ENCODE measurements at regions not wholly inside any gene's neighbourhood (a gene's known extent, or its start where the extent isn't known, plus 50 kb on each side); places are given as distances from the start of the nearest gene placed in this dataset.

- peak; percentile 89 for TF ChIP-seq MLLT1 (IDR thresholded peaks at IDR 0.05)
- TF ChIP-seq ZNF592 (IDR thresholded peaks at IDR 0.05): no peak
- no peak for TF ChIP-seq HDGF (IDR thresholded peaks at IDR 0.05)
- TF ChIP-seq SMC3 (IDR thresholded peaks at IDR 0.05; ENCODE audit: borderline replicate concordance, low read length): peak; percentile 9; the same call in 1 of the 2 replicates
These were observed 258.1 kb upstream of the AGTR2 start (continued) for GRCh38 chrX:115912372-115912897.

GRCh38 chrX:115913575-115913974 is 257.0 kb upstream of the AGTR2 start:
- DNase-seq (ENCODE audit: low read depth, low spot score): no peak
- Histone ChIP-seq H3K27me3 (replicated peaks in 1 of 2; ENCODE audit: control insufficient read depth in 2 of 2, insufficient read depth in 2 of 2, low read length in 1 of 2) (no peaks in the 10 kb centered on the region), H3K79me2 (ENCODE audit: control insufficient read depth, insufficient read depth, low read length) (no peaks in the 10 kb centered on the region), H3K4me3 (no peak overlapping the region), H3K9me3 (replicated peaks; ENCODE audit: control insufficient read depth, insufficient read depth, low read length) (no peaks in the 10 kb centered on the region; the same call in 2 of the 3 replicates), H3K36me3 (ENCODE audit: control insufficient read depth in 2 of 2, insufficient read depth in 2 of 2, low read length in 1 of 2) (no peaks in the 10 kb centered on the region), H3K9ac (ENCODE audit: control insufficient read depth, insufficient read depth, low read length) (no peak overlapping the region), H2AFZ (ENCODE audit: control insufficient read depth, low read depth, low read length) (no peak overlapping the region), H3K4me2 (ENCODE audit: control insufficient read depth, insufficient read depth) (no peak overlapping the region), H3K27ac (ENCODE audit: control insufficient read depth, insufficient read depth) (no peak overlapping the region), H4K20me1 (ENCODE audit: control insufficient read depth, insufficient read depth) (no peaks in the 10 kb centered on the region), H3K4me1 (ENCODE audit: control insufficient read depth, insufficient read depth, low read length) (no peaks in the 10 kb centered on the region)
- peak; percentile 72 for ATAC-seq
- ChIA-PET RAD21 (ENCODE audit: unreplicated experiment) (interaction anchor here (1.2 kb wide), 1 partner anchor 43 kb away, joined by 5 read pairs; no protein-coding TSS in a partner anchor), POLR2A (interaction anchor here (0.9 kb wide), 1 partner anchor 28 kb away, joined by 4 read pairs; no protein-coding TSS in a partner anchor), SMC1A (ENCODE audit: uncharacterized antibody, unreplicated experiment) (interaction anchor here (0.8 to 1.0 kb wide), 2 partner anchors 25 to 46 kb away, joined by 3 to 4 read pairs; no protein-coding TSS in a partner anchor), CTCF (no interaction called here)
- no peak for FAIRE-seq
- BruUV-seq (replicated peaks): no TSS peak
- in situ Hi-C loops (cut with MboI): loop anchor here (5.0 kb wide), 1 partner anchor 34 kb away; no protein-coding TSS in a partner anchor
- intact Hi-C loops (cut with micrococcal nuclease; ENCODE audit: unreplicated experiment): no loop called here
- TF ChIP-seq MLLT1 (IDR thresholded peaks at IDR 0.05) (peak; percentile 71; the same call in 1 of the 2 replicates), ATF7 (IDR thresholded peaks at IDR 0.05; ENCODE audit: low read depth) (peak; percentile 93), BCL11A (IDR thresholded peaks at IDR 0.05; ENCODE audit: low read depth, low read length) (no peak), POLR2AphosphoS2 (IDR thresholded peaks at IDR 0.05; ENCODE audit: low read depth, low read length) (no peak), FOXM1 (IDR thresholded peaks at IDR 0.05; ENCODE audit: low read depth, low read length) (peak; percentile 67; the same call in 1 of the 2 replicates), BMI1 (IDR thresholded peaks at IDR 0.05; ENCODE audit: borderline replicate concordance) (0 out of 2 replicates have a peak, but pooled peaks have one; percentile 13), CREM (IDR thresholded peaks at IDR 0.05; ENCODE audit: low read depth) (0 out of 2 replicates have a peak, but pooled peaks have one; percentile 52), SKIL (IDR thresholded peaks at IDR 0.05; ENCODE audit: low read depth, poor library complexity, severe bottlenecking) (peak; percentile 81), NFIC (IDR thresholded peaks at IDR 0.05; ENCODE audit: low read depth, low read length) (peak; percentile 89; the same call in 1 of the 2 replicates), MEF2B (IDR thresholded peaks at IDR 0.05; ENCODE audit: partially characterized antibody, poor library complexity, severe bottlenecking) (peak; percentile 92)

Measured in GM12878 (cell line).